Calu3 (cell line): ENCODE measurements at regions not wholly inside any gene's neighbourhood (a gene's known extent, or its start where the extent isn't known, plus 50 kb on each side); places are given as distances from the start of the nearest gene placed in this dataset.

Source experiments
- BruUV-seq: library from RNA; stranded (reverse); fragments of 400-500 nt; replicated peaks from 2 replicates; lab custom pipeline; 2021; lab: Mats Ljungman, UMichigan
- CTCF ChIA-PET: fragments of 300-600 bp; sonication (Branson Sonifier 250); formaldehyde crosslinking; loops from one replicate; lab custom pipeline; 2022; ENCODE audit warnings: antibody characterized with exemption; lab: Charles Lee
- DNase-seq: peaks from one replicate; pipeline ENCODE4 v3.0.0; 2022
- H3K27ac Mint-ChIP-seq: one replicate; pipeline ENCODE4 v1.8.0; 2022; ENCODE audit warnings: mixed read lengths; ENCODE audit not compliant: unreplicated experiment
- H3K27me3 Mint-ChIP-seq: one replicate; pipeline ENCODE4 v1.8.0; 2022; ENCODE audit warnings: mixed read lengths; ENCODE audit not compliant: unreplicated experiment
- H3K36me3 Mint-ChIP-seq: one replicate; pipeline ENCODE4 v1.8.0; 2022; ENCODE audit warnings: mild to moderate bottlenecking, moderate library complexity, mixed read lengths; ENCODE audit not compliant: insufficient read depth, unreplicated experiment
- H3K4me1 Mint-ChIP-seq: one replicate; pipeline ENCODE4 v1.8.0; 2022; ENCODE audit warnings: mild to moderate bottlenecking, low read depth, mixed read lengths; ENCODE audit not compliant: unreplicated experiment
- H3K4me3 Mint-ChIP-seq: one replicate; pipeline ENCODE4 v1.8.0; 2022; ENCODE audit warnings: mild to moderate bottlenecking, low read depth, moderate library complexity, mixed read lengths; ENCODE audit not compliant: unreplicated experiment
- H3K9me3 Mint-ChIP-seq: one replicate; pipeline ENCODE4 v1.8.0; 2022; ENCODE audit warnings: low read depth, mixed read lengths; ENCODE audit not compliant: unreplicated experiment
- CTCF ChIP-seq: fragments of 200-600 bp; IDR thresholded peaks from one replicate; pipeline ENCODE4 v1.8.0; 2022; ENCODE audit warnings: antibody characterized with exemption; ENCODE audit not compliant: unreplicated experiment
- intact Hi-C: fragments of 100-400 bp; cut with micrococcal nuclease; formaldehyde crosslinking; loops from one replicate; pipeline ENCODE4 v1.10.0; 2022; ENCODE audit not compliant: unreplicated experiment

- Mint-ChIP-seq H3K4me3 (no peak overlapping the region), H3K36me3 (no peaks in the 10 kb centered on the region), H3K9me3 (peaks cover 2% of the 10 kb centered on the region), H3K4me1 (no peaks in the 10 kb centered on the region), H3K27me3 (no peaks in the 10 kb centered on the region), H3K27ac (no peak overlapping the region)
- DNase-seq = no peak
- CTCF ChIA-PET = no interaction called here
- intact Hi-C loops = no loop called here
- TF ChIP-seq CTCF = no peak
- BruUV-seq = no TSS peak
Observed at GRCh38 chr16:73287859-73288405, 240.0 kb upstream of the ZFHX3 start.

- Mint-ChIP-seq H3K36me3 (no peaks in the 10 kb centered on the region), H3K27me3 (peaks cover 7% of the 10 kb centered on the region), H3K4me1 (no peaks in the 10 kb centered on the region), H3K9me3 (no peaks in the 10 kb centered on the region), H3K4me3 (no peak overlapping the region), H3K27ac (no peak overlapping the region)
- no peak for TF ChIP-seq CTCF
- no peak for DNase-seq
- no TSS peak for BruUV-seq
- intact Hi-C loops = no loop called here
- CTCF ChIA-PET = no interaction called here
Observed at GRCh38 chr16:73286346-73287267, 238.7 kb upstream of the ZFHX3 start.

- intact Hi-C loops = no loop called here
- CTCF ChIA-PET = no interaction called here
Observed at GRCh38 chr16:73285436-73286201, 237.7 kb upstream of the ZFHX3 start.

More at GRCh38 chr16:73285436-73286201, 237.7 kb upstream of the ZFHX3 start:
- Mint-ChIP-seq H3K27ac (no peak overlapping the region), H3K9me3 (no peaks in the 10 kb centered on the region), H3K4me1 (no peaks in the 10 kb centered on the region), H3K4me3 (no peak overlapping the region), H3K27me3 (peaks cover 10% of the 10 kb centered on the region), H3K36me3 (no peaks in the 10 kb centered on the region)
- BruUV-seq = no TSS peak
- no peak for TF ChIP-seq CTCF
- DNase-seq = no peak
